ENCODE measurements at regions not wholly inside any gene's neighbourhood (a gene's known extent, or its start where the extent isn't known, plus 50 kb on each side); places are given as distances from the start of the nearest gene placed in this dataset.

GRCh38 chr3:26104851-26105251 is 315.0 kb downstream of the OXSM start:
- Histone ChIP-seq H3K4me1 (peaks cover 0 to 14% (median 0%) of the 10 kb centered on the region in 4 donors), H3K4me3 (no peak overlapping the region), H3K27me3 (no peaks in the 10 kb centered on the region), H3K9me3 (peaks cover 0 to 6% (median 0%) of the 10 kb centered on the region in 4 donors), H3K27ac (peak overlapping the region in 1 of 4 donors; percentile 39), H3K36me3 (no peaks in the 10 kb centered on the region)
- TF ChIP-seq EP300 (IDR thresholded peaks at IDR 0.05) = no peak
- TF ChIP-seq CTCF (IDR thresholded peaks at IDR 0.05) = no peak
- no peak for TF ChIP-seq POLR2A (IDR thresholded peaks at IDR 0.05)
- WGBS, 2 donors = 1 to 15% methylated on average over 2 of the region's 2 CpGs
- DNase-seq (ENCODE audit: low spot score in 2 of 2) = no peak

- H3K36me3 ChIP-seq = no peaks in the 10 kb centered on the region
- DNase-seq (ENCODE audit: low spot score in 2 of 2) = no peak
- 20 to 23% methylated on average over 4 of the region's 4 CpGs for WGBS, 2 donors
Observed at GRCh38 chr3:26105261-26105660, 315.4 kb downstream of the OXSM start.

GRCh38 chr3:26106228-26106627 is 316.3 kb downstream of the OXSM start:
- Histone ChIP-seq H3K27me3 (no peaks in the 10 kb centered on the region), H3K4me1 (peaks cover 0 to 14% (median 0%) of the 10 kb centered on the region in 4 donors), H3K27ac (no peak overlapping the region), H3K4me3 (no peak overlapping the region), H3K36me3 (no peaks in the 10 kb centered on the region), H3K9me3 (no peaks in the 10 kb centered on the region)
- no peak for DNase-seq (ENCODE audit: low spot score in 2 of 2)
- 29 to 41% methylated on average over 2 of the region's 2 CpGs for WGBS, 2 donors
- no peak for TF ChIP-seq POLR2A (IDR thresholded peaks at IDR 0.05)
- no peak for TF ChIP-seq EP300 (IDR thresholded peaks at IDR 0.05)
- no peak for TF ChIP-seq CTCF (IDR thresholded peaks at IDR 0.05)

More at GRCh38 chr3:26105261-26105660, 315.4 kb downstream of the OXSM start:
- Histone ChIP-seq H3K4me1 (peaks cover 0 to 14% (median 0%) of the 10 kb centered on the region in 4 donors), H3K27me3 (no peaks in the 10 kb centered on the region), H3K27ac (peak overlapping the region in 1 of 4 donors; percentile 39), H3K4me3 (no peak overlapping the region), H3K9me3 (peaks cover 0 to 6% (median 0%) of the 10 kb centered on the region in 4 donors)
- no peak for TF ChIP-seq CTCF (IDR thresholded peaks at IDR 0.05)

- no peaks in the 10 kb centered on the region for H3K36me3 ChIP-seq
- WGBS, 2 donors = 86 to 88% methylated on average over 2 of the region's 2 CpGs
- H3K4me1 ChIP-seq = peaks cover 0 to 14% (median 0%) of the 10 kb centered on the region in 4 donors
- no peak overlapping the region for H3K27ac ChIP-seq
- no peaks in the 10 kb centered on the region for H3K27me3 ChIP-seq
- H3K4me3 ChIP-seq = no peak overlapping the region
- no peak for TF ChIP-seq POLR2A (IDR thresholded peaks at IDR 0.05)
- no peak for TF ChIP-seq CTCF (IDR thresholded peaks at IDR 0.05)
- no peak for TF ChIP-seq EP300 (IDR thresholded peaks at IDR 0.05)
- H3K9me3 ChIP-seq = no peaks in the 10 kb centered on the region
- DNase-seq (ENCODE audit: low spot score in 2 of 2) = no peak
Observed at GRCh38 chr3:26108846-26109489, 319.1 kb downstream of the OXSM start.

- Histone ChIP-seq H3K27me3 (no peaks in the 10 kb centered on the region), H3K36me3 (no peaks in the 10 kb centered on the region), H3K4me1 (no peaks in the 10 kb centered on the region), H3K27ac (no peak overlapping the region), H3K4me3 (no peak overlapping the region), H3K9me3 (no peaks in the 10 kb centered on the region)
- 58 to 61% methylated on average over 1 of the region's 1 CpG for WGBS, 2 donors
- no peak for TF ChIP-seq EP300 (IDR thresholded peaks at IDR 0.05)
- TF ChIP-seq CTCF (IDR thresholded peaks at IDR 0.05) = no peak
- TF ChIP-seq POLR2A (IDR thresholded peaks at IDR 0.05) = no peak
- DNase-seq (ENCODE audit: low spot score in 2 of 2) = no peak
Observed at GRCh38 chr3:26114851-26115250, 325.0 kb downstream of the OXSM start.

Measured in tibial nerve (tissue), 4 donors.